KBM-7 (cell line): ENCODE measurements at regions not wholly inside any gene's neighbourhood (a gene's known extent, or its start where the extent isn't known, plus 50 kb on each side); places are given as distances from the start of the nearest gene placed in this dataset.

Experiments
- DNase-seq: peaks from one replicate; pipeline ENCODE4 v3.0.0-alpha.2; 2015
- in situ Hi-C: fragments of 300-500 bp; cut with MboI; formaldehyde crosslinking; loops from 2 replicates; pipeline ENCODE4 v1.14.3; 2020; ENCODE audit warnings: low sequenced_read_pairs, low pct_unique_long_range_greater_than_20kb, mixed read lengths

- DNase-seq: no peak
- in situ Hi-C loops: no loop called here
These were observed 450.6 kb upstream of the DAB1 start for GRCh38 chr1:57874418-57874877.

- DNase-seq: no peak
- in situ Hi-C loops: no loop called here
These were observed 449.1 kb upstream of the DAB1 start for GRCh38 chr1:57872913-57873312.

- in situ Hi-C loops: no loop called here
These were observed 445.0 kb upstream of the DAB1 start for GRCh38 chr1:57868908-57869307.

DNA sequence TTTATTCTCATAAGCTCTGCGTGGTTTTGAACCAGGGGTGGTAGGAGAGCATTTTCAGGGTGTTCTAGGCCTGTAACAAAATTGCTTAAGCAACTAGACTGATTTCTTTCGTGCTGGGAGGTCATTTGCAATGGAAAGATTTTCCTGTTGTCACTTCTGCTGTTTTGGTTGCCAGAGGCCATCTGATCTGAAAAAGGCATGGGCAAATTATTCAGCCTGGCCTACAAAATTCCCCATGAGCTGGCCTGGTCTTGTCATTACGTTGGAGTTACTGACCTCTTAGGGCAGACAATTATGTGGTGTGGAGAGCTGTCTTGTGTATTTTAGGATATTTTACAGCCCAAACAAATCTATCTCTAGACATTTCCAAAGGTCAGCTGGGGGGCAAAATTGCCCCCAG, 444.4 kb upstream of the DAB1 start:
- no peak for DNase-seq
- in situ Hi-C loops: no loop called here

More at GRCh38 chr1:57868908-57869307, 445.0 kb upstream of the DAB1 start:
- no peak for DNase-seq

DNA sequence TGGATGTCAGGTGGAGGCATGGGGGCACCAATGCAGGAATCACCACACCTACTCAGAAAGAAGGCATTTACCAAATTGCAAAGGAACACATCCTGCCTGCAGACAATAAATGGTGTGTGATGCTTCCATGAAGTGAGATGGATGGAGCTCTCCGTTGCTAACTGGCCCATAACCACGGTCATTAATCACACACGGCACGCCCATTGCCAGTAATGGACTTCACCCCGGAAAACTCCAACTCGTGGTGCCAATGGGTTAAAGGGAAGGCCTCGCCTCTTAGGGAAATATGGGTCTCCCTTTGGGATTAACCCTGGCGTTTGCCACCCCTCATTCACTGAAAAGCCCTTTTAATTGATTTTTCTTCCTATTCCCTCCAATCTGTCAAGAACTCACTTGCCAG, 443.1 kb upstream of the DAB1 start:
- in situ Hi-C loops: no loop called here
- no peak for DNase-seq

GRCh38 chr1:57860931-57861565, 437.2 kb upstream of the DAB1 start:
- DNase-seq: no peak
- in situ Hi-C loops: no loop called here

- in situ Hi-C loops: no loop called here
- no peak for DNase-seq
These were observed 436.5 kb upstream of the DAB1 start for GRCh38 chr1:57860325-57860724.

- in situ Hi-C loops: no loop called here
- no peak for DNase-seq
These were observed 434.9 kb upstream of the DAB1 start for GRCh38 chr1:57858740-57859139.

DNA sequence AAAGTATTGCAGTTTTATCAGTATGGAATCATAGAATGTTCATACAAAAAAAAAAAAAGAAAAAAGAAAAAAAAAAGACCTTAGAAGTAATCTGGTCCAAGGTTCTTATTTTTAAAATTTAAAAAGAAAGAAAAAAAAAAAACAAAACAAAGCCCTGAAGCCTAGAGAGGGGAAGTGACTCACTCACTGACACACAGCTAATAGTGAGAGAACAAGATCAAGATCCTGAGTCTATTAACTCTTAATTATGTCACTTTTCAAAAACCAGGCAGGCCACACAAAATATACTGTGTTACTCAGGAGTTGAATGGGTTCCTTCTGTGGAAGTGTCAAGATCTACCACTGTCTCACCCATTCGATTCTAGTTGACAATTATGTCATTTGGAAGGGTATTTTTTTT, 433.9 kb upstream of the DAB1 start:
- no peak for DNase-seq
- in situ Hi-C loops: no loop called here

DNA sequence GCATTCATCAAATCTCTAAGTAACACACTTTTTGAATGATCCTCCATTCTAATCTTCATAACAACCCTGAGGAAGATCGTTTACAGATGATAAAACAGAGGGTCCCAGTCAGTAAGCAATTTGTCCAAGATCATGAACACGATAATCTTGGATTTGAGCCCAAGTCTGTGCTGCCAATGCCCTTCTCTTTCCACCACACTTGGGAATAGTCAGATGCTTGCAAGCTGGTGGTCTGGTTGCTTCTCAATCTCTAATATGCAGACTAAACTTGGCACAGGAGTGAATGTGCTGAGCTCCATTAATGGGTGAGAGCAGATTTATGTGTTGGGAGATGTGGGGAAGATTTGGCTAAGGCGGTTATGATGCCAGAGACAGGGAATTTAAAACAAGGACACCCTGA, 430.6 kb upstream of the DAB1 start:
- in situ Hi-C loops: no loop called here
- DNase-seq: no peak

DNA sequence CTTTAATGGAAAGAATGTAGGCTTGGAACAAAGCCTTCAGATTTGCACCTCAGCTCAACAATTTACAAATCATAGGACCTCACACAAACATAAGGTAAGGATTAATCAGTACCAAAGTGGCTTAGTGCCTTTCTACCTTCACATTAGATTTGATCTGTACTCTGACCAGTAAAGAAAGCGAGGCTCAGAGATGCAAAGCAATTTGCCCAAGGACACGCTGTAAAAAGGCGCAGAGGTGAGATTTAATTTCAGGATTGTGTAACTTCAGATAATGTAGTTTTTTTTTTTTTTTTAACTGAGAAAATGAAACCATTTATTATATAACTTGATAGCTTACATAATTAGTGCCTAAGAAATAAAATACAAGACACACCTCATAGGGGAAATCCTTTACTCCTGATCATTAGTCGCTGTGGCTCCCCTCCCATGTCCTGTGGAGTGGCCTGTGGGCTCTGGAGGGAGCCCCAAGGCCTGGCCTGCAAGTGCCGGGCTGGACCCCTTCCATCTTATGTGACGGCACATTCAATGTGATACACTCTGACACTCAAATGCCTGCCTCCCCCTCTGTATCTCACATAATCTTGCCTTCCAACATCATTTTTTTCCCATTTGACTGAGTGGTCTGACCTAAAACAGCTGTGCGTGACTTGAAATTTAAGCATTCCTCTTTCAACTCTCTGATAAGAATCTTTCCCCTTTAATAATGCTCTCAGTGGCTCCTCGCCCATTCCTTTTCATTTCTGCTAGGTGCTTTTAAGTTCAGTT, 426.5 kb upstream of the DAB1 start:
- in situ Hi-C loops: no loop called here
- no peak for DNase-seq

DNA sequence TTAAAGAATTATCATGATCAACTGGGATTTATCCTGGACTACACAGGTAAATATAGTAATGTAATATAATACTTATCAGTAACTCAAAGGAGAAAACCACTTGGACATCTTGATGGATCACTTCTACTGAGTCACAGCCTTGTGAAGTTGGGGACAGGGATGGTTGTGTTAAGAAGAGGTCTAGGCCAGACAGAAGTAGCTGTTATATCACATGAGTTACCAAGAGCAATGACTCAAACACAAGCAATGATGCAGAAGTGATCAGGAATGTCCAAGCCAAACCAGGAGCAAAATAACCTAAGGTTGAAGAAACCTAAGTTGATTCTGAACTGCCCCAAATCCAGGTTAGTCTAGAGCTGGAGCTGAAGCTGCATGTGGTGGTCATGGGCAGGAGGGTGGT, 424.5 kb upstream of the DAB1 start:
- in situ Hi-C loops: no loop called here
- DNase-seq: no peak

DNA sequence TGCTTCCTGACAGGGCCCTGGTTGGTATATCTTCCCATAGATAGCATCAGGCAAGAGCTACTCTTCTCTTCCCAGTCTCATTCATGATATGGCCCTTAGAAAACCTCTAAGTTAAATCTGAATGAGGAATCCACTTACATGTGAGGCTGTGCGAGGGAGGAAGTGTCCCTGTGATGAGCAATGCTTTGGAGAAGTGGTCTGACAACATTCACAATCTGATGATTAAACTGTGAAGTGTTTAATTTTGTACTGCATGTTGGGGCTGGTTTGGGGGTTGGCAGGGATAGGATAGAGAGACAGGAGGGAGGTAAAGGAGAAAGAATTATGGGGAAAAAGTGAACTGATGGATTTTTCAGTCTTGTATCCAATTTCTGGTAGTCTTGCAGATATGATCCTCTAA, 421.2 kb upstream of the DAB1 start:
- in situ Hi-C loops: no loop called here
- DNase-seq: no peak

- in situ Hi-C loops: no loop called here
- no peak for DNase-seq
These were observed 420.6 kb upstream of the DAB1 start for GRCh38 chr1:57844382-57844980.

DNA sequence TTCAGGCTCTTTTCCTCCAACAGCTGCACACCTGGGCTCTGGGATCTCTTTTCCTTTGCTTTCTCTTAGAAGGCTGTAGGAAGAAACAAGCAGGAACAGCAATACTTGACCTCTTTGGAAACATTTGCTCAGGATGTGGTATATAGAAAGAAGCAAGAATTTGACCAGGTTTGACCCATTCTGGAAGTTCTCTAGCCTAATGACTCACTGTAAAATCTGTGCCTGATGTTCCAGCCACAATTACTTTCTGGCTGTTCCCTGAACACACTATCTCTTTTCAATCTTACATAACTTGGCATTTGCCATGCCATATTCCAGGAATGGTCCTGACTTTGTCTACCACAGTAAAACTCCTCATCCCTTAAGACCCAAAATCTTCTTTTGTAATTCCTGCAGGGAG, 419.9 kb upstream of the DAB1 start:
- DNase-seq: no peak
- in situ Hi-C loops: no loop called here

- no peak for DNase-seq
- in situ Hi-C loops: no loop called here
These were observed 415.7 kb upstream of the DAB1 start for GRCh38 chr1:57839526-57839925.

DNA sequence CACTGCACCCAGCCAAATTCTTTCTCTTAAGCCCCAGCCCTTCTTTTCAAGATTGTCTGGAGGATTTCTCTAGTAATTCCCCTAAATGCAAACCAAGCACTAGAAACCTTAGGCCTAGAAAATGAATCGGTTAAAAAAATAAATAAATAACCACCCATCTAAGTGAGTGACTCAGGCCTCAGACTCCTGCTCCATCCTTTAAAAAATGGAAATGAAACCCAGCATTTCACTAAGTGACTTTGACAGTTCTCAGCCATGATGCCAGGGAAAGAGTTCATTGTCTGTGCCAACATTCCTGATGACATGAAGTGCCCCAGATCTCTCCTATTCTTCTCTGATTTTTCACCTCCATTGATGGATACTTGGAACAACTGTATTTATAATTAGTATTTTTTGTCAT, 415.2 kb upstream of the DAB1 start:
- in situ Hi-C loops: no loop called here
- DNase-seq: no peak

DNA sequence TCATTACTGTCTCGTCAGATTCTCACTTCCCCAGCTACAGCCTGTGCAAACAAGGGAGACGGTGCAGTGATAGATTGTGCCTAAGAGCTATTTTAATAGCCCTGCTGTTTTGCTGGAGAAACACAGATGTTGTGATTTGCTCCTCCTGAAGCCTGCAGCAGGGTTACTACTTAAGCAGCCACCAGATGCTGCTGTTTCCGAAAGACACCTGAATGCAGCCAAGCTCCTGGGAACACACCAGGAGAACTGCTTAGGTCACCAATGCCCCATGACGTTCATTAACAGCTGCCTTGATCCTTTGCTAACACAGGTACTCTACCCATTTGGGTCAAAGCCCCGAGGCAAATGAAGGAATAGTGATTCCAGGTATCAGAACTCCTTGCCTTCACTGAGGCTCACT, 411.8 kb upstream of the DAB1 start:
- in situ Hi-C loops: no loop called here
- no peak for DNase-seq

GRCh38 chr1:57833296-57833695, 409.4 kb upstream of the DAB1 start:
- DNase-seq: no peak
- in situ Hi-C loops: no loop called here

DNA sequence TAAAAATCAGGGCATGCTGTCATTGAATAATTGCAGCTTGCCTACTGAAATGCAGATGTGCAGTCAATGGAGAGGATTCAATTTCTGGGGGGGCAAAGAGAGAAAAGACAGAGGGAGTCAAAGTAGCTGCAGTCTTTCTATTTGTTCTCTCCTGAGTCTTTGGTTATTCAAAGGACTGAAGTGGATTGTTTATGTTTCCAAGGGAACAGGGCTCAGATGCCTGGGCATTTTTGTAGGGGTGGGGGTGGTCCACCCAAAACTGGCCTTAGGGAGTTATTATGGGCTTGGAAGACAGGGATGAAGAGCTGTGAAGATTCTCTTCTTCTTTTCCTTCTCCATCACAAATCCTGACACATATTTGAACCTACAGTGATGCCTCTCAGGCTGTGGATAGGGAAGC, 408.8 kb upstream of the DAB1 start:
- DNase-seq: no peak
- in situ Hi-C loops: no loop called here

GRCh38 chr1:57831624-57832023, 407.8 kb upstream of the DAB1 start:
- no peak for DNase-seq
- in situ Hi-C loops: no loop called here
